ENCODE measurements at regions not wholly inside any gene's neighbourhood (a gene's known extent, or its start where the extent isn't known, plus 50 kb on each side); places are given as distances from the start of the nearest gene placed in this dataset.

DNA sequence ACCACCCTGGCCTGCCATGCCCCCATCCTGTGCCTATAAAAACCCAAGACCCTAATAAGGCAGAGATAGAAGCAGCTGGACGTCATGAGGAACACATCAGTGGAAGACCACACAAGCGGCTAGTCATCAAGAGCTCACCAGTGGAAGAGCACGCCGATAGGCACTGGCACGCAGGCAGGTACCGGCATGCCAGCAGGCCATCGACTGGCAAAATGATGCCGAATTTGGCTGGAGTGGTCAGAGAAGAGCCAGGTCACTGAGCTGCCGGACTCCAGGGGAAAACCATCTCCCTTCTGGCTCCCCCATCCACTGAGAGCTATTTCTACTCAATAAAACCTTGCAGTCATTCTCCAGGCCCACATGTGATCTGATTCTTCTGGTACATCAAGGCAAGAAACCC is 227.6 kb upstream of the EXOC2 start:
- Mint-ChIP-seq H3K4me1 (no peaks in the 10 kb centered on the region), H3K36me3 (no peaks in the 10 kb centered on the region), H3K27ac (no peak overlapping the region), H3K9me3 (peaks cover 17% of the 10 kb centered on the region), H3K4me3 (no peak overlapping the region), H3K27me3 (peaks cover 9% of the 10 kb centered on the region)
- ATAC-seq (ENCODE audit: low read depth), result no peak
- no peak for DNase-seq (ENCODE audit: low spot score in 2 of 2)

DNA sequence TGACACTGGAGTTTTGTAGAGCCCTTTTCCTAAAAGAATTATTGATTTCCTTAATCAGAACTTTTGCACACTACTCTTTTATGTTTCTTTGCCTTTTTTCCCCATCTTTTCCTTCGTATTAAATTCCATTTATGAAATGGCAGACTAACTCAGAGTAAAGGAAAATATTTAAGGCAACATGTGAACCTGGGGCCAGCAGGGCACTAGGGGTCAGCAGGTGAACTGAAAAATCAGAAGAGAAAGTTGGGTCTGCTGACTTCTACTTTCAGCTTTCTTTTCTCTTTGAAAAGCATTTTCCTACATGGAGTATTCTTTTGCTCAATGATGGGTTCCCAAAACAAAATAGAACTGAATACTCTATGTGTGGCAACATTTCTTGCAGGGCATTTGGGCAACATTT is 226.6 kb upstream of the EXOC2 start:
- no peak overlapping the region for H3K27ac Mint-ChIP-seq

DNA sequence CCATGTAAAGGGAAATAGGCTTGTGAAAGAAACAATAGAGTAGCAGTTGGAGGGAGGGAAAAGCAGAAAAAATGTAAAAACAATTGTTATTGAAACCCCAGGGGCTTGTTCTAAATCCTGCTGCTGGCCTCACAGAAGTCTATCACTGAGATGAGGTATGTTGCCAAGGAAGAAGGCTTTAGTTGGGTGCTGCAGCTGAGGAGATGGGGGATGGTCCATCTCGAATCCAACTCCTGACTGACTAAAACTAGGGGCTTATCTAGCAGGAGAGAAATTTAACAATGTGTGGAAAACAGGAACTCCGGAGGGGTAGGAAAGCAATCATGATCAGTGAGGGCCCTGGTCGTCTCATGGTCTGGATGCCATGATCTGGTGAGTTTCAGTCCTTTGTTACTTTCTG is 225.0 kb upstream of the EXOC2 start:
- peaks cover 2% of the 10 kb centered on the region for H3K27me3 Mint-ChIP-seq
- H3K4me1 Mint-ChIP-seq, result no peaks in the 10 kb centered on the region
- no peaks in the 10 kb centered on the region for H3K36me3 Mint-ChIP-seq
- ATAC-seq (ENCODE audit: low read depth), result no peak
- H3K4me3 Mint-ChIP-seq, result no peak overlapping the region
- DNase-seq (ENCODE audit: low spot score in 2 of 2), result no peak
- no peak overlapping the region for H3K27ac Mint-ChIP-seq
- H3K9me3 Mint-ChIP-seq, result peaks cover 16% of the 10 kb centered on the region

More for the DNA sequence above, 226.6 kb upstream of the EXOC2 start:
- Mint-ChIP-seq H3K4me1 (no peaks in the 10 kb centered on the region), H3K36me3 (no peaks in the 10 kb centered on the region), H3K4me3 (no peak overlapping the region), H3K9me3 (peaks cover 17% of the 10 kb centered on the region), H3K27me3 (peaks cover 9% of the 10 kb centered on the region)
- no peak for DNase-seq (ENCODE audit: low spot score in 2 of 2)
- ATAC-seq (ENCODE audit: low read depth), result no peak

DNA sequence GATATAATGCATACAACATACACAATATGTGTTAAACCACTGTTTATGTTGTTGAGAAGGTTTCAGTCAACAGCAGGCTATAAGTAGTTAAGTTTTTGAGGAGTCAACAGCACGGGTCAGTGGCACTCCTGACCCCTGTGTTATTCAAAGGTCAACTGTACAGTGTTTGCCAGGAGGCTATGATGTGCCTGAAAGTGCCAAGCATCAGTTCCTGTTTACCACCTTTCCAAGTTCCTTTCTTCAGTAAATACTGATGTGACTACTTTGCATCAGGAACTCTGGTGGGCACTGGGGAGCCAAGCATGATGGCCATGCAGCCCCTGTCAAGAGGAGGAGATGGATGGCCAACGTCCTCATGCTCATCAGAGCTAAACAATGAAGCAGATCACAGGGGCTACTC is 224.4 kb upstream of the EXOC2 start:
- Mint-ChIP-seq H3K27ac (no peak overlapping the region), H3K27me3 (peaks cover 1% of the 10 kb centered on the region), H3K4me1 (no peaks in the 10 kb centered on the region), H3K9me3 (peaks cover 15% of the 10 kb centered on the region), H3K36me3 (no peaks in the 10 kb centered on the region), H3K4me3 (no peak overlapping the region)
- no peak for DNase-seq (ENCODE audit: low spot score in 2 of 2)
- ATAC-seq (ENCODE audit: low read depth), result no peak

DNA sequence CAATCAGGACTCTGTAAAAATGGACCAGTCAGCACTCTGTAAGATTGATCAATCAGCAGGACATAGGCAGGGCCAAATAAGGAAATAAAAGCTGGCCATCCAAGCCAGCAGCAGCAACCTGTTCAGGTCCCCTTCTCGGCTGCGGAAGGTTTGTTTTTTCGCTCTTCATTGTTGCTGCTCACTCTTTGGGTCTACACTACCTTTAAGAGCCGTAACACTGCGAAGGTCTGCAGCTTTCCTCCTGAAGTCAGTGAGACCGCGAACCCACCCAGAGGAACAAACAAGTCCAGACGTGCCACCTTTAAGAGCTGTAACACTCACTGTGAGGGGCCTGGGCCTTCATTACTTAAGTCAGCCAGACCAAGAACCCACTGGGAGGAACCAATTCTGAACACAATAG is 223.2 kb upstream of the EXOC2 start:
- Mint-ChIP-seq H3K4me3 (no peak overlapping the region), H3K27ac (no peak overlapping the region)
- no peak for ATAC-seq (ENCODE audit: low read depth)

DNA sequence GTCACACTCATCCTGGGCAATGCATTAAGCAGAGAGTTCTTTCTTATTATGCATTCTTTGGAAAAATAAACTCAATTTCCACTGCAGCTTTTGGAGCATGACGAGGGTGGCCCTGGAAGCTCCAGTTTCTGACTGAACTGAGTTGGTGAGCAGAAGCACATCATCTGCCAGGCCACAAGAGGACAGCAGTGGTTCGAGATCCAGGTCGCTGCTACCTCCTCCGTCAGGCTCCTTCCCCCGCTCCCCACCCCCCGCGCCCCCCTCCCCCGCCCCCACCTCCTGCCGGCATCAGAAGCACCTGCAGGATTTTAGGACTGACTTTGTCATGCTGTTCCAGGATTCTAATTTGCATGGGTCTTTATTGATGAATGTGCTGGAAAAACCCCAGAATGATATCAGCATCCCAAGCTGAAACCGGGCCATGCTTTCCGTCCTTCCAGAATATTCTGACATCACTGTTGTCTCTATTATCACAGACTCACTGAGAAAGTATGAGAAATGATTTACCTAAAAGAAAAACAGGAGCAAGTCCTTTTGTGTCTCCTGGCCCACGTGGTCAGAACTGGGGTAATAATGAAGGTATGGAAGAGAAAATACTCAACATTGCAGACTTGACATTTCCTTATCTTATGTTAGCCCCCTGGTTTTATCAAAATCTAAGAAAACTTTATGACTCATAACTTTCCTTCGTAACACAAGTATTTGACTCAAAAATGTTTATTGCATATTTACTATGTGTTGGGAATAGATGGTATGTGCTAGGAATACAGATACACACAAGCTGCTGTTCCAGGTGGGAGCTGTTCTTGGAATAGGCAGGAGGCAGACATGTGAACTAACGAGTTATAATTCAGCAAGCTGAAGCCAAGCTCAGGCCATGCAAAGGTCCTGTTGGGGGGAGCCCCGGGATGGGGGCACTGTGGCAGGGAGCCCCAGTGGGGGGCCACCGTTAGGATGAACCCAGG is 220.2 kb upstream of the EXOC2 start:
- no peak for DNase-seq (ENCODE audit: low spot score in 2 of 2)
- Mint-ChIP-seq H3K27me3 (peaks cover 8% of the 10 kb centered on the region), H3K27ac (no peak overlapping the region), H3K4me3 (no peak overlapping the region), H3K9me3 (peaks cover 5% of the 10 kb centered on the region), H3K4me1 (no peaks in the 10 kb centered on the region), H3K36me3 (no peaks in the 10 kb centered on the region)
- ATAC-seq (ENCODE audit: low read depth), result no peak

More for the DNA sequence above, 223.2 kb upstream of the EXOC2 start:
- DNase-seq (ENCODE audit: low spot score in 2 of 2), result no peak
- Mint-ChIP-seq H3K36me3 (no peaks in the 10 kb centered on the region), H3K27me3 (peaks cover 5% of the 10 kb centered on the region), H3K4me1 (no peaks in the 10 kb centered on the region), H3K9me3 (peaks cover 12% of the 10 kb centered on the region)

DNA sequence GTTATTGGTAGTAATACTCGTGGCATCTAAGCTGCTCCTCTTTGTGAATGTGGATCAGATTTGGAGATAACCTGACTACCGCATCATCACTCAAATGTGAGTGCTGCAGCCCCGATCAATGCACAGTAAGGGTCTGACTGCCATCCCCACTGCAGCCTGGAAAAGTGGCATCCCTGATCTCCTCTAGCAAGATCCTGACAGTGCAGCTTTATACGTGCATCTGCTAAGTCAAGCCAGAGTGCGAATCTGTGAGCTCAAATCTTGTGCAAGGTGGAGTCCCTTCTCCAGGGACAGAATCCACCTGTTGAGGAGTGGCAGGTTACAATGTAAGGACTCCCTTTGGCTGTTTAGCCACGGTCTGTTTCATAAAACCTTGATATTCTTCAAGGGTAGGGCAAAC is 215.0 kb upstream of the EXOC2 start:
- Mint-ChIP-seq H3K36me3 (no peaks in the 10 kb centered on the region), H3K9me3 (no peaks in the 10 kb centered on the region), H3K4me1 (no peaks in the 10 kb centered on the region), H3K27me3 (peaks cover 8% of the 10 kb centered on the region), H3K27ac (no peak overlapping the region), H3K4me3 (no peak overlapping the region)
- ATAC-seq (ENCODE audit: low read depth) (no peak), DNase-seq (ENCODE audit: low spot score in 2 of 2) (no peak)

DNA sequence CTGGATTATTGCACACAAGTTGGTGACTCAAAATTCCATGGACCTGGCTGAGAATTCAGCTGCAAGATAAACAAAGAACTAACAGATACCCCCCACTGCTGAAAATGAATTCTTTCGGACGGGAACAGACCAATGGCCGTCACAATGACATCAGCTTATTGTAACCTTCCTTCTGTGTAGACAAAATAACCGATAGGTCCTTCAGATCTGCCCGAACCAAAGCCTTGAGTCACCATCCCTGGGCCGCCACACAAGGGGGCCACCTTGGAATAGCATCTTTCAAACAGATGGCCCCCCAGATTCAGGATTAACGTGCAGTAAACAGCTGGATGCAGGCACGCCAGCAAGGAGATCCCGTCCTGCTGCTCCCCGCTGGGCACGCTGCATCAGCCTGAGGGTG is 214.0 kb upstream of the EXOC2 start:
- Mint-ChIP-seq H3K27ac (no peak overlapping the region), H3K4me1 (no peaks in the 10 kb centered on the region), H3K9me3 (no peaks in the 10 kb centered on the region), H3K4me3 (no peak overlapping the region), H3K36me3 (no peaks in the 10 kb centered on the region), H3K27me3 (peaks cover 4% of the 10 kb centered on the region)
- ATAC-seq (ENCODE audit: low read depth) (no peak), DNase-seq (ENCODE audit: low spot score in 2 of 2) (no peak)

DNA sequence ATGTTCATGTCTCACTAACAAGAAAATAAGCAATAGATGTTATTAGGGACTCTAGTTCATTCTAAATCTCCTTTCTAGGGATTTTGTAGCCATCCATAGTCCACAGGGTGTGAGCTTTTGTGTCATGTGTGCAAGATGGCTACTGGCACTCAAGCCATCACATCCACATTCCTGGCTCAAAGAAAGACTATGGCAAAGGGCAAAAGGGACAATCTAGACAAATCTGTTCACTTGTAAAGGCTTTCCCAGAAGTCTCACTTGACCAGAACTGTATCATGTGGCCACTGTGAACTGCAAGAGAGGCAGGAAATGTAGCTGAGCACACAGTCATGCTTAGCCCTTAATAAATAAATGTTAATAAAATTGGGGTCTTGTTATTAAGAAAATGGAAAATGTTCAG is 212.6 kb upstream of the EXOC2 start:
- no peaks in the 10 kb centered on the region for H3K9me3 Mint-ChIP-seq
- peaks cover 4% of the 10 kb centered on the region for H3K27me3 Mint-ChIP-seq
- ATAC-seq (ENCODE audit: low read depth) (no peak), DNase-seq (ENCODE audit: low spot score in 2 of 2) (no peak)
- no peaks in the 10 kb centered on the region for H3K36me3 Mint-ChIP-seq
- H3K4me1 Mint-ChIP-seq, result no peaks in the 10 kb centered on the region
- no peak overlapping the region for H3K27ac Mint-ChIP-seq
- no peak overlapping the region for H3K4me3 Mint-ChIP-seq

DNA sequence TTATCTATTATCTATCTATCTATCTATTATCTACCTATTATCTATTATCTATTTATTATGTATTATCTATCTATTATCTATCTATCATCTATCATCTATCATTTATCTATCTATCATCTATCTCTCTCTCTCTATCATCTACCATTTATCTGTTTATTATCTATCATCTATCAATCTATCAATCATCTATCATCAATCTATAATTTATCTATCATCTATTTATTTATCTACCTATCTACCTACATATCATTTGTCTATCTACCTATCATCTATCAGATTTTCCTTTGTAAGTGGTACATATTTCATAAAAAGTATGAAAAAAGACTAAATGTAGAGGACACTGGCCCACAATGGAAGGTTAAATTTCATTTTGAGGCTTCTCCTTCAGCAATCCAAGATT is 212.1 kb upstream of the EXOC2 start:
- no peak overlapping the region for H3K27ac Mint-ChIP-seq
- H3K9me3 Mint-ChIP-seq, result no peaks in the 10 kb centered on the region
- ATAC-seq (ENCODE audit: low read depth) (no peak), DNase-seq (ENCODE audit: low spot score in 2 of 2) (no peak)
- H3K4me3 Mint-ChIP-seq, result no peak overlapping the region
- peaks cover 4% of the 10 kb centered on the region for H3K27me3 Mint-ChIP-seq
- no peaks in the 10 kb centered on the region for H3K36me3 Mint-ChIP-seq
- no peaks in the 10 kb centered on the region for H3K4me1 Mint-ChIP-seq

DNA sequence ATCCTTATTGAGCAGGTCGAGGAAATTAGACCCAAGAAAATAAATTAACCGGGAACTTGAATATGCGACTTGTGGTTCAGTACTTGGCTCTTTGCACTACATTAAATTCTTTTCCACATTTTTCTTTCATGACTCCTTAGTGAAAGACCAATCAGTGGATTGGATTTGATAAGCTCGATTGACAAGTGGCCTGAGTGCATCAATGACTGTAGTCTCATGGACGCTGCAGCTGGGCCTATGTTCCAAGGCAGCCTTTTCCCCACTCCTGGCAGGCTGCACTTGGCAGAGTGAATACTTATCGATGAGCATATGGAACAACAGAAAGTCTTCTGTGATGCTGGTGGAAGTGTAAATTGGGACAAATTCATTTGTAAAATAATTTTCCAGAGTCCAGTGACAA is 210.8 kb upstream of the EXOC2 start:
- H3K27me3 Mint-ChIP-seq, result peaks cover 3% of the 10 kb centered on the region
- no peaks in the 10 kb centered on the region for H3K4me1 Mint-ChIP-seq
- DNase-seq (ENCODE audit: low spot score in 2 of 2), result no peak
- ATAC-seq (ENCODE audit: low read depth), result no peak
- H3K36me3 Mint-ChIP-seq, result no peaks in the 10 kb centered on the region
- no peak overlapping the region for H3K4me3 Mint-ChIP-seq
- H3K9me3 Mint-ChIP-seq, result no peaks in the 10 kb centered on the region
- no peak overlapping the region for H3K27ac Mint-ChIP-seq

DNA sequence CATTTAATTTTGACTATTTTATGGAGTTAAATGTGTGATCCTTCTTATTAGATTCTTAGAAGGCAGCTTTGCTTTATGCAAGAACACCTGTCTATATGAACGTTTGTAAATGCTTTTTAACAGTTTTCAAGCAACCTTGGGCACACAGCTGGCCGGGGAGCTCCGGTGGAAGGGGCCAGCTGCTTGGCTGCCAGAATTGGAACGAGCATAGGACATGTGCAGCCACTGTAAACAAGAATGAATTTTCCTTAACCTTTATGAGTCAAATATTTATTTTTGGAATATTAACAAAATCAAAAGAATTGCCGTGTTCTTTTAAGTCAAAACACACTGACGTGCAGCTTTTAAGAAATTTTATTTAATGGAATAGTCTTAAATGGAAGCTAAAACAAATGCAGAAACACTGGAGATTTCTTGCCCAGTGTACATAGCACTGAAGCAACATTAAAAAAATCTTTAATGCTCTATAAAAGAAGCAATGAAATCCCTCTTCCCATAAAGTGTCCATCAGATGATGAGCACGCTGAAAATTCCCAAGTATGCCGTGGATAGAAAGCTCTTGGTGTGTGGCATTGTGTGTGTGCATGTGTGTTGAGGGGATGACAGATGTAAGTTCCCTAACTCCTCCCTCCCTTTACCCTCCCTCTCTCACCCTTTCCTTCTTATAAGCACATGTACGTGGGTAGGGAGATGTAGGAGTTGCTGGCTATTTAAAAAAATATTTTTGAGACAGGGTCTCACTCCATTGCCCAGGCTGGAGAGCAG is 208.9 kb upstream of the EXOC2 start:
- no peaks in the 10 kb centered on the region for H3K36me3 Mint-ChIP-seq
- peaks cover 7% of the 10 kb centered on the region for H3K27me3 Mint-ChIP-seq
- peaks cover 9% of the 10 kb centered on the region for H3K4me1 Mint-ChIP-seq
- no peak overlapping the region for H3K4me3 Mint-ChIP-seq
- H3K27ac Mint-ChIP-seq, result no peak overlapping the region
- no peaks in the 10 kb centered on the region for H3K9me3 Mint-ChIP-seq
- DNase-seq (ENCODE audit: low spot score in 2 of 2), result no peak
- no peak for ATAC-seq (ENCODE audit: low read depth)

DNA sequence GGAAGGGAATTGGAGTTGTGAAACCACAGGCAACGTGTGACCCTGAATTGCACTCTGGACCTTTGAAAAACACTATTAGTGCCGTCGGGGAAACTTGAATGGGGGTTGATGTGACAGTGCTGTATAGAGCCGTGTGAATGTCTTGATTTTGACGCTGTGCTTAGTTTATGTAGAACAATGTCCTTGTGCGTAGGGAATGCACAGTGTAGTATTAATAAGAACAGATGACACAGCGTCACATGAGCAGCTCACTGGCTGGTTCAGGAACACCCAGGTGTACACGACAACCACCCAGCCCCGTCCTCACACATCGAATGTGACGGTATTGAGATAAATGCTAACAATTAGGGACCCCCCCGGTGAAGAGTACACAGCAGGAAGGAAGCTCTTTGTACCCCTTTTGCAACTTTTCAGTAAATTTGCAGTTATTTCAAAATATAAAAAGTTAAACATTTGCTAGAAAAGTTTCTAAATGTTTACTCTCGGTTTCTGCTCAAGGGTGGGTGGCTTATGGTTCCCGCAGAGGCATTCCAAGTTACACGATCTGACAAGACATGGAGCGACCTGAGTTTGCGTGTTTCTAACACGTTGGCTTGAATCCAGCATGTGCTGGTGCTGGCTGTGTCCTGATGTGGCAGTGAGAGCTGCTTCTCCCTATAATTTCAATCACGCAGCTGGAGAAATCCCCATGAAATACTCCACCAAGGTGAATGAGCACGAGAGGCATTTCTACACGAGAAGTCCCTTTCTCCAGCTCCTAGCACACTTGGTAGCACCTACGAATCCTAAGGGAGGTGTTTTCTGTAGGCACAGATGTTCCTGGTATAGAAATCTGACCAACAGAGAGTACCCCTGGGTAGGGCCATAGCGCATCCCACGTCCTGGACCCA is 208.0 kb upstream of the EXOC2 start:
- Mint-ChIP-seq H3K9me3 (no peaks in the 10 kb centered on the region), H3K4me3 (no peak overlapping the region), H3K27ac (no peak overlapping the region), H3K4me1 (peaks cover 9% of the 10 kb centered on the region), H3K36me3 (no peaks in the 10 kb centered on the region), H3K27me3 (peaks cover 7% of the 10 kb centered on the region)
- DNase-seq (ENCODE audit: low spot score in 2 of 2), result no peak
- no peak for ATAC-seq (ENCODE audit: low read depth)

Data from memory B cell (primary cell).